ENCODE measurements at regions not wholly inside any gene's neighbourhood (a gene's known extent, or its start where the extent isn't known, plus 50 kb on each side); places are given as distances from the start of the nearest gene placed in this dataset.

- no peak for TF ChIP-seq SIN3A (IDR thresholded peaks at IDR 0.05; ENCODE audit: borderline replicate concordance, insufficient read depth, low read depth, low read length)
- TF ChIP-seq TCF7L2 (IDR thresholded peaks at IDR 0.05; ENCODE audit: low read depth, low read length): no peak
- TF ChIP-seq POLR2AphosphoS5 (IDR thresholded peaks at IDR 0.05; ENCODE audit: low read depth, low read length): no peak
- no peak for TF ChIP-seq REST (IDR thresholded peaks at IDR 0.05; ENCODE audit: insufficient read depth in 1 of 2, low read depth in 2 of 2, low read length in 1 of 2)
- no peak for TF ChIP-seq CTCF (IDR thresholded peaks at IDR 0.05)
- Histone ChIP-seq H3K36me3 (ENCODE audit: control insufficient read depth, insufficient read depth, low read length) (no peaks in the 10 kb centered on the region; the same call in 1 of the 2 replicates), H3K4me3 (ENCODE audit: low read depth in 2 of 2, low read length in 2 of 2) (no peak overlapping the region), H3K9me3 (ENCODE audit: control insufficient read depth, insufficient read depth, low read depth, low read length) (no peaks in the 10 kb centered on the region), H3K27me3 (ENCODE audit: control insufficient read depth, insufficient read depth, low read length) (no peaks in the 10 kb centered on the region), H3K4me1 (ENCODE audit: control insufficient read depth, insufficient read depth, low read length) (peaks cover 78% of the 10 kb centered on the region), H3K27ac (ENCODE audit: low read length) (peak overlapping the region; percentile 94)
- ATAC-seq (no peak), DNase-seq (ENCODE audit: low read depth, low spot score) (no peak)
- in situ Hi-C loops (cut with HindIII; ENCODE audit: low pct_unique_long_range_greater_than_20kb, low sequenced_read_pairs): no loop called here
- no TSS peak for BruUV-seq (replicated peaks)
- intact Hi-C loops (cut with micrococcal nuclease; ENCODE audit: unreplicated experiment): loop anchor here (10.0 kb wide), 1 partner anchor 167 kb away; the partner anchor contains the start of gene NCOR2
- ChIA-PET CTCF (interaction anchor here (1.2 kb wide), 1 partner anchor 8 kb away, joined by 4 read pairs; no protein-coding TSS in a partner anchor), POLR2A (no interaction called here)
Measured at GRCh38 chr12:124397399-124397679, 102.4 kb downstream of the RFLNA start.

- peak overlapping the region; percentile 94 for H3K27ac ChIP-seq (ENCODE audit: low read length)
- no peaks in the 10 kb centered on the region; the same call in 1 of the 2 replicates for H3K36me3 ChIP-seq (ENCODE audit: control insufficient read depth, insufficient read depth, low read length)
- ATAC-seq (peak; percentile 3; the same call in 1 of the 2 replicates), DNase-seq (ENCODE audit: low read depth, low spot score) (no peak)
- POLR2A ChIA-PET: interaction anchor here (0.6 kb wide), 1 partner anchor 145 kb away, joined by 3 read pairs; no protein-coding TSS in a partner anchor
- H3K4me3 ChIP-seq (ENCODE audit: low read depth in 2 of 2, low read length in 2 of 2): no peak overlapping the region
- CTCF ChIA-PET: no interaction called here
- no peaks in the 10 kb centered on the region for H3K9me3 ChIP-seq (ENCODE audit: control insufficient read depth, insufficient read depth, low read depth, low read length)
- no TSS peak for BruUV-seq (replicated peaks)
- intact Hi-C loops (cut with micrococcal nuclease; ENCODE audit: unreplicated experiment): loop anchor here (10.0 kb wide), 1 partner anchor 168 kb away; the partner anchor contains the start of gene NCOR2
- peaks cover 84% of the 10 kb centered on the region for H3K4me1 ChIP-seq (ENCODE audit: control insufficient read depth, insufficient read depth, low read length)
- no peaks in the 10 kb centered on the region for H3K27me3 ChIP-seq (ENCODE audit: control insufficient read depth, insufficient read depth, low read length)
- in situ Hi-C loops (cut with HindIII; ENCODE audit: low pct_unique_long_range_greater_than_20kb, low sequenced_read_pairs): no loop called here
- no peak for TF ChIP-seq POLR2AphosphoS5 (IDR thresholded peaks at IDR 0.05; ENCODE audit: low read depth, low read length)
- TF ChIP-seq TCF7L2 (IDR thresholded peaks at IDR 0.05; ENCODE audit: low read depth, low read length): no peak
- no peak for TF ChIP-seq CTCF (IDR thresholded peaks at IDR 0.05)
- no peak for TF ChIP-seq SIN3A (IDR thresholded peaks at IDR 0.05; ENCODE audit: borderline replicate concordance, insufficient read depth, low read depth, low read length)
- TF ChIP-seq REST (IDR thresholded peaks at IDR 0.05; ENCODE audit: insufficient read depth in 1 of 2, low read depth in 2 of 2, low read length in 1 of 2): no peak
Measured at GRCh38 chr12:124396544-124397398, 101.9 kb downstream of the RFLNA start.

Measured in Panc1 (cell line).